ENCODE measurements at regions not wholly inside any gene's neighbourhood (a gene's known extent, or its start where the extent isn't known, plus 50 kb on each side); places are given as distances from the start of the nearest gene placed in this dataset.

GRCh38 chr2:204260901-204261300 is 284.4 kb upstream of the PARD3B start:
- no peak overlapping the region for H3K4me3 ChIP-seq (ENCODE audit: low read length)
- no peak for TF ChIP-seq CTCF (conservative IDR thresholded peaks at IDR 0.05; ENCODE audit: low read length)
- no peak for DNase-seq (ENCODE audit: low read depth)

- TF ChIP-seq CTCF (conservative IDR thresholded peaks at IDR 0.05; ENCODE audit: low read length): no peak
- DNase-seq (ENCODE audit: low read depth): no peak
- H3K4me3 ChIP-seq (ENCODE audit: low read length): no peak overlapping the region
Observed at GRCh38 chr2:204261846-204262245, 283.4 kb upstream of the PARD3B start.

- H3K4me3 ChIP-seq (ENCODE audit: low read length): no peak overlapping the region
- TF ChIP-seq CTCF (conservative IDR thresholded peaks at IDR 0.05; ENCODE audit: low read length): no peak
- no peak for DNase-seq (ENCODE audit: low read depth)
Observed at GRCh38 chr2:204264085-204264553, 281.2 kb upstream of the PARD3B start.

GRCh38 chr2:204264621-204265140 is 280.6 kb upstream of the PARD3B start:
- no peak overlapping the region for H3K4me3 ChIP-seq (ENCODE audit: low read length)
- DNase-seq (ENCODE audit: low read depth): no peak
- no peak for TF ChIP-seq CTCF (conservative IDR thresholded peaks at IDR 0.05; ENCODE audit: low read length)

- no peak for DNase-seq (ENCODE audit: low read depth)
- no peak for TF ChIP-seq CTCF (conservative IDR thresholded peaks at IDR 0.05; ENCODE audit: low read length)
- H3K4me3 ChIP-seq (ENCODE audit: low read length): no peak overlapping the region
Observed at GRCh38 chr2:204265681-204266181, 279.5 kb upstream of the PARD3B start.

- peak; percentile 26 for TF ChIP-seq CTCF (conservative IDR thresholded peaks at IDR 0.05; ENCODE audit: low read length)
- peak; percentile 1 for DNase-seq (ENCODE audit: low read depth)
Observed at GRCh38 chr2:204268458-204268857, 276.8 kb upstream of the PARD3B start.

GRCh38 chr2:204268971-204269370 is 276.3 kb upstream of the PARD3B start:
- DNase-seq (ENCODE audit: low read depth): no peak
- no peak for TF ChIP-seq CTCF (conservative IDR thresholded peaks at IDR 0.05; ENCODE audit: low read length)
- H3K4me3 ChIP-seq (ENCODE audit: low read length): no peak overlapping the region

More at GRCh38 chr2:204268458-204268857, 276.8 kb upstream of the PARD3B start:
- H3K4me3 ChIP-seq (ENCODE audit: low read length): no peak overlapping the region

All from AG10803 (cell line).